WTC11 (cell line): ENCODE measurements at regions not wholly inside any gene's neighbourhood (a gene's known extent, or its start where the extent isn't known, plus 50 kb on each side); places are given as distances from the start of the nearest gene placed in this dataset.

Source experiments
- ATAC-seq: fragments of 200-7000 bp; cut with Tn5 transposase; 2 replicates; pipeline ENCODE4 v1.10.0; 2021; ENCODE audit warnings: mild to moderate bottlenecking, moderate library complexity
- CTCF ChIA-PET: fragments of 300-600 bp; sonication (Branson Sonifier 250); formaldehyde crosslinking; loops from one replicate; lab custom pipeline; 2021; ENCODE audit warnings: antibody characterized with exemption; lab: Charles Lee
- POLR2A ChIA-PET: fragments of 350-600 bp; sonication (Branson Sonifier 250); formaldehyde crosslinking; loops from one replicate; lab custom pipeline; 2021; ENCODE audit warnings: antibody characterized with exemption; lab: Charles Lee
- DNase-seq: peaks from one replicate; pipeline ENCODE4 v3.0.0; 2021; ENCODE audit warnings: low spot score
- H3K27ac Mint-ChIP-seq: 2 replicates; pipeline ENCODE4 v1.8.0; 2021; ENCODE audit warnings: mixed read lengths
- H3K27me3 Mint-ChIP-seq: 2 replicates; pipeline ENCODE4 v1.8.0; 2021; ENCODE audit warnings: low read depth, mild to moderate bottlenecking, moderate library complexity, mixed read lengths
- H3K36me3 Mint-ChIP-seq: 2 replicates; pipeline ENCODE4 v1.8.0; 2021; ENCODE audit warnings: mixed read lengths
- H3K4me1 Mint-ChIP-seq: 2 replicates; pipeline ENCODE4 v1.8.0; 2022; ENCODE audit warnings: mixed read lengths
- H3K4me3 Mint-ChIP-seq: 2 replicates; pipeline ENCODE4 v1.8.0; 2021; ENCODE audit warnings: mild to moderate bottlenecking, moderate library complexity, mixed read lengths
- H3K9me3 Mint-ChIP-seq: 2 replicates; pipeline ENCODE4 v1.8.0; 2021; ENCODE audit warnings: mixed read lengths
- EMX1 ChIP-seq: fragments of 250-450 bp; sonication (Bioruptor Pico); IDR thresholded peaks from 2 replicates; pipeline ENCODE4 v1.8.0; 2021; ENCODE audit warnings: mild to moderate bottlenecking
- GABPB1 ChIP-seq: sonication (generic); formaldehyde crosslinking; IDR thresholded peaks from 2 replicates; pipeline ENCODE4 v1.8.1; 2023; ENCODE audit warnings: mild to moderate bottlenecking, missing genetic modification reagents
- GTF2I ChIP-seq: fragments of 250-450 bp; sonication (Bioruptor Pico); conservative IDR thresholded peaks from 2 replicates; pipeline ENCODE4 v1.4.0; 2021; ENCODE audit warnings: mild to moderate bottlenecking
- HMGA2 ChIP-seq: fragments of 250-450 bp; sonication (Bioruptor Pico); IDR thresholded peaks from 2 replicates; pipeline ENCODE4 v1.4.0; 2021; ENCODE audit warnings: mild to moderate bottlenecking, moderate library complexity
- KAT7 ChIP-seq: sonication (generic); formaldehyde crosslinking; IDR thresholded peaks from 2 replicates; pipeline ENCODE4 v1.8.1; 2023; ENCODE audit warnings: missing genetic modification reagents, mild to moderate bottlenecking, borderline replicate concordance
- NFATC4 ChIP-seq: fragments of 250-450 bp; sonication (Bioruptor Pico); IDR thresholded peaks from 2 replicates; pipeline ENCODE4 v1.9.0; 2021; ENCODE audit warnings: mild to moderate bottlenecking
- NR1H2 ChIP-seq: sonication (generic); formaldehyde crosslinking; IDR thresholded peaks from 2 replicates; pipeline ENCODE4 v1.9.0; 2021; ENCODE audit warnings: mild to moderate bottlenecking, moderate library complexity, missing genetic modification reagents
- OVOL2 ChIP-seq: fragments of 250-450 bp; sonication (Bioruptor Pico); IDR thresholded peaks from 2 replicates; pipeline ENCODE4 v1.9.0; 2021; ENCODE audit warnings: mild to moderate bottlenecking, borderline replicate concordance
- PRRX2 ChIP-seq: fragments of 250-450 bp; sonication (Bioruptor Pico); IDR thresholded peaks from 2 replicates; pipeline ENCODE4 v1.8.0; 2021; ENCODE audit warnings: mild to moderate bottlenecking
- SMAD4 ChIP-seq: sonication (generic); formaldehyde crosslinking; IDR thresholded peaks from 2 replicates; pipeline ENCODE4 v1.8.0; 2022; ENCODE audit warnings: mild to moderate bottlenecking, missing genetic modification reagents
- SOX15 ChIP-seq: fragments of 250-450 bp; sonication (Bioruptor Pico); IDR thresholded peaks from 2 replicates; pipeline ENCODE4 v1.9.0; 2021; ENCODE audit warnings: mild to moderate bottlenecking
- TP53 ChIP-seq: sonication (generic); formaldehyde crosslinking; IDR thresholded peaks from 2 replicates; pipeline ENCODE4 v1.8.1; 2023; ENCODE audit warnings: mild to moderate bottlenecking, missing genetic modification reagents
- ZNF121 ChIP-seq: sonication (generic); formaldehyde crosslinking; IDR thresholded peaks from 2 replicates; pipeline ENCODE4 v1.8.0; 2023; ENCODE audit warnings: missing genetic modification reagents
- TF ChIP-seq, protein P1 (sequence below): sonication (generic); formaldehyde crosslinking; IDR thresholded peaks from 2 replicates; pipeline ENCODE4 v1.8.1; 2023; ENCODE audit warnings: mild to moderate bottlenecking, moderate library complexity, missing genetic modification reagents
- TF ChIP-seq, protein P2 (sequence below): sonication (generic); formaldehyde crosslinking; IDR thresholded peaks from 2 replicates; pipeline ENCODE4 v1.8.0; 2022; ENCODE audit warnings: mild to moderate bottlenecking, missing genetic modification reagents
- TF ChIP-seq, protein P3 (sequence below): sonication (generic); formaldehyde crosslinking; IDR thresholded peaks from 2 replicates; pipeline ENCODE4 v1.8.1; 2023; ENCODE audit warnings: mild to moderate bottlenecking, missing genetic modification reagents
- TF ChIP-seq, protein P4 (sequence below): sonication (generic); formaldehyde crosslinking; IDR thresholded peaks from 2 replicates; pipeline ENCODE4 v1.8.1; 2022; ENCODE audit warnings: low read depth, mild to moderate bottlenecking, moderate library complexity, missing genetic modification reagents, borderline replicate concordance
- TF ChIP-seq, protein P5 (sequence below): fragments of 250-450 bp; sonication (Bioruptor Pico); IDR thresholded peaks from 2 replicates; pipeline ENCODE4 v1.9.0; 2021; ENCODE audit warnings: mild to moderate bottlenecking
- TF ChIP-seq, protein P6 (sequence below): fragments of 250-450 bp; sonication (Bioruptor Pico); IDR thresholded peaks from 2 replicates; pipeline ENCODE4 v1.9.0; 2021; ENCODE audit warnings: mild to moderate bottlenecking, borderline replicate concordance
- TF ChIP-seq, protein P7 (sequence below): sonication (generic); formaldehyde crosslinking; IDR thresholded peaks from 2 replicates; pipeline ENCODE4 v1.8.0; 2022; ENCODE audit warnings: missing genetic modification reagents

DNA sequence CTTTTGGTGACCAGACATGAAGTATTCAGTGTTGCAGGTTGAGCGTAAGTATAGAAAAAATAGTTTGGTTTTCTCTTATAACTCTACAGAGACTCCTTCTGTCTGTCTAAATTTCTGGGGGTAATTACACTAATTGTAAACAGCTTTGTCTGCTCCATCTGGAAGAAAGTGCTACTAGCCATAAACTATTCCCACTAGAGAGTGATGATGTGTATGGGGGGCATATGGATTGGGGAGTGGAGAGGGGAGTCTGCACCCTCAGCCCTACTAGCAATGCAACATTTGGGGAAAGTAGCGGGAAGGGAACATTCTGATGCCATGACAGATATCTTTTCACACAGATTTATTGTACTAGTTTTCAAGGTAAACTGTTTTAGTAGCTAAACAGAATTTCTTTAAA is 549.7 kb downstream of the TRIML1 start (continued):
- TF ChIP-seq, protein P1, sequence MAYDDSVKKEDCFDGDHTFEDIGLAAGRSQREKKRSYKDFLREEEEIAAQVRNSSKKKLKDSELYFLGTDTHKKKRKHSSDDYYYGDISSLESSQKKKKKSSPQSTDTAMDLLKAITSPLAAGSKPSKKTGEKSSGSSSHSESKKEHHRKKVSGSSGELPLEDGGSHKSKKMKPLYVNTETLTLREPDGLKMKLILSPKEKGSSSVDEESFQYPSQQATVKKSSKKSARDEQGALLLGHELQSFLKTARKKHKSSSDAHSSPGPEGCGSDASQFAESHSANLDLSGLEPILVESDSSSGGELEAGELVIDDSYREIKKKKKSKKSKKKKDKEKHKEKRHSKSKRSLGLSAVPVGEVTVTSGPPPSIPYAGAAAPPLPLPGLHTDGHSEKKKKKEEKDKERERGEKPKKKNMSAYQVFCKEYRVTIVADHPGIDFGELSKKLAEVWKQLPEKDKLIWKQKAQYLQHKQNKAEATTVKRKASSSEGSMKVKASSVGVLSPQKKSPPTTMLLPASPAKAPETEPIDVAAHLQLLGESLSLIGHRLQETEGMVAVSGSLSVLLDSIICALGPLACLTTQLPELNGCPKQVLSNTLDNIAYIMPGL = no peak
- TF ChIP-seq HMGA2 (CRISPR knock-in tag) (no peak), KAT7 (no peak)

DNA sequence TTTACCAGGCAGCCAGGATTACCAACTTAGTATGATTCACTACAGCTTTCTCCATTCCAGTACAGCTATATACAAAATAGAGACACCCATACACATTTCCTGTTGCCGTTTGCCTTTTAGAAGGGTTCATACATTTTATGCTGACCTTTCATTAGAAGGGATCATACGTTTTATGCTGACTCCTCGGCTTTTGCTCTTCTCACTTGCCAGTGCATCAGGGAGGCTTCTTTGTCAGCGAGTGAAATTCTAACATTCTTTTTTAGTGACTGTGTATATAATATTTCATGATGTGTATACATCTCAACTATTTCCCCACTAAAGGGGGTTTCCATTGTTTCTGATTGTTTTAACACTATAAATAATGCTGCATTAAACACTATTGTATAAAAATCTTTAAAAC is 552.6 kb downstream of the TRIML1 start:
- DNase-seq = no peak
- Mint-ChIP-seq H3K27me3 (no peaks in the 10 kb centered on the region), H3K9me3 (peaks cover 2% of the 10 kb centered on the region), H3K27ac (no peak overlapping the region), H3K4me1 (no peaks in the 10 kb centered on the region; the same call in 1 of the 2 replicates), H3K4me3 (no peak overlapping the region), H3K36me3 (no peaks in the 10 kb centered on the region)
- CTCF ChIA-PET = no interaction called here
- no peak for ATAC-seq
- POLR2A ChIA-PET = no interaction called here
- TF ChIP-seq, protein P2, sequence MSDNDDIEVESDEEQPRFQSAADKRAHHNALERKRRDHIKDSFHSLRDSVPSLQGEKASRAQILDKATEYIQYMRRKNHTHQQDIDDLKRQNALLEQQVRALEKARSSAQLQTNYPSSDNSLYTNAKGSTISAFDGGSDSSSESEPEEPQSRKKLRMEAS (CRISPR knock-in tag) = no peak
- no peak for TF ChIP-seq EMX1 (CRISPR knock-in tag)
- TF ChIP-seq GABPB1 (CRISPR knock-in tag) = no peak
- TF ChIP-seq, protein P3, sequence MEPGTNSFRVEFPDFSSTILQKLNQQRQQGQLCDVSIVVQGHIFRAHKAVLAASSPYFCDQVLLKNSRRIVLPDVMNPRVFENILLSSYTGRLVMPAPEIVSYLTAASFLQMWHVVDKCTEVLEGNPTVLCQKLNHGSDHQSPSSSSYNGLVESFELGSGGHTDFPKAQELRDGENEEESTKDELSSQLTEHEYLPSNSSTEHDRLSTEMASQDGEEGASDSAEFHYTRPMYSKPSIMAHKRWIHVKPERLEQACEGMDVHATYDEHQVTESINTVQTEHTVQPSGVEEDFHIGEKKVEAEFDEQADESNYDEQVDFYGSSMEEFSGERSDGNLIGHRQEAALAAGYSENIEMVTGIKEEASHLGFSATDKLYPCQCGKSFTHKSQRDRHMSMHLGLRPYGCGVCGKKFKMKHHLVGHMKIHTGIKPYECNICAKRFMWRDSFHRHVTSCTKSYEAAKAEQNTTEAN (CRISPR knock-in tag) = no peak
- no peak for TF ChIP-seq GTF2I (CRISPR knock-in tag)
- TF ChIP-seq, all 79 proteins: peak for 0

DNA sequence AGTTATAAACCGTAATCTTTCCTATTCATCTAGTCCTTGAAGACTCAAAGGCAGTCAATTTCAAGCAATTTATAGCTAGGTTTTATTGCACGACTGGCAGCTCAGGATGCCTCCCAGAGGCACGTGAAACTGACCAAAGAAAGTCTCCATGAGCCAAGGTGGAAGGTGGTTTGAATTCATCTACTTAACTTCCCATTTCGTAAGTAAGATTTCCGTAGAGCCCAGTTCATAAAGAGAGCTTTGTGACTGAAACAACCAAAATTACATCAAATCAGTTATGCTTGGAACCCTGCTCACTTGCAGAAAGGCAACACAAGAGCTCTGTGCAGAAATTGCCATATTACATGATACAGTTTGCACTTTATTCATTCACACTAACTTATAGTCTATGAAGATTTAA is 556.0 kb downstream of the TRIML1 start:
- Mint-ChIP-seq H3K27me3 (no peaks in the 10 kb centered on the region), H3K36me3 (no peaks in the 10 kb centered on the region), H3K27ac (no peak overlapping the region), H3K9me3 (no peaks in the 10 kb centered on the region), H3K4me3 (no peak overlapping the region), H3K4me1 (no peaks in the 10 kb centered on the region)
- TF ChIP-seq NFATC4 (CRISPR knock-in tag) (no peak), SMAD4 (CRISPR knock-in tag) (no peak), SOX15 (CRISPR knock-in tag) (no peak), GTF2I (CRISPR knock-in tag) (no peak)
- TF ChIP-seq, protein P4, sequence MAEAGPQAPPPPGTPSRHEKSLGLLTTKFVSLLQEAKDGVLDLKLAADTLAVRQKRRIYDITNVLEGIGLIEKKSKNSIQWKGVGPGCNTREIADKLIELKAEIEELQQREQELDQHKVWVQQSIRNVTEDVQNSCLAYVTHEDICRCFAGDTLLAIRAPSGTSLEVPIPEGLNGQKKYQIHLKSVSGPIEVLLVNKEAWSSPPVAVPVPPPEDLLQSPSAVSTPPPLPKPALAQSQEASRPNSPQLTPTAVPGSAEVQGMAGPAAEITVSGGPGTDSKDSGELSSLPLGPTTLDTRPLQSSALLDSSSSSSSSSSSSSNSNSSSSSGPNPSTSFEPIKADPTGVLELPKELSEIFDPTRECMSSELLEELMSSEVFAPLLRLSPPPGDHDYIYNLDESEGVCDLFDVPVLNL (CRISPR knock-in tag) = no peak
- TF ChIP-seq, protein P5, sequence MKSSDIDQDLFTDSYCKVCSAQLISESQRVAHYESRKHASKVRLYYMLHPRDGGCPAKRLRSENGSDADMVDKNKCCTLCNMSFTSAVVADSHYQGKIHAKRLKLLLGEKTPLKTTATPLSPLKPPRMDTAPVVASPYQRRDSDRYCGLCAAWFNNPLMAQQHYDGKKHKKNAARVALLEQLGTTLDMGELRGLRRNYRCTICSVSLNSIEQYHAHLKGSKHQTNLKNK = no peak
- no peak for DNase-seq
- POLR2A ChIA-PET = no interaction called here
- CTCF ChIA-PET = interaction anchor here (1.1 kb wide), 1 partner anchor 429 kb away, joined by 4 read pairs; no protein-coding TSS in a partner anchor
- no peak for ATAC-seq

DNA sequence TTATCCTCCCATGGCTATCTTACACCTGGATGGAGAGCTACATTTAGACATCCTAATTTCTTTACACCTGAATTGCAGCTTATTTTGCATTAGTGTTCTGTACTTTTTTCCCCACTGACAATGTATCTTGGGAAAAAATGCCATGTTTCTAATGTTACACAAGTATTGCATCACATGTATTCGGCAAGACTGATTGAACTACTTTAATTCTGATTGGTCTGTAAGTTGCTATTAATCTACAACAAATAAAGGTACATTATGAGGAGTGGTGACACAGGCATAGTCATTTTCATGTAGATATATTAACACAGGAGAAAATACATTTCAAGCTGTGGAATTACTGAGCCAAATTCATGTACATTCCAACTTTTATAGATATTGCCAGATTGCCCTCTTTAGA is 558.0 kb downstream of the TRIML1 start:
- ChIA-PET POLR2A (no interaction called here), CTCF (no interaction called here)
- no peak for DNase-seq
- Mint-ChIP-seq H3K4me1 (no peaks in the 10 kb centered on the region), H3K36me3 (no peaks in the 10 kb centered on the region), H3K9me3 (no peaks in the 10 kb centered on the region), H3K27ac (no peak overlapping the region), H3K27me3 (no peaks in the 10 kb centered on the region), H3K4me3 (no peak overlapping the region)
- ATAC-seq = no peak
- no peak for TF ChIP-seq ZNF121 (CRISPR knock-in tag)
- no peak for TF ChIP-seq TP53 (CRISPR knock-in tag)
- TF ChIP-seq SOX15 (CRISPR knock-in tag) = no peak
- TF ChIP-seq, protein P6, sequence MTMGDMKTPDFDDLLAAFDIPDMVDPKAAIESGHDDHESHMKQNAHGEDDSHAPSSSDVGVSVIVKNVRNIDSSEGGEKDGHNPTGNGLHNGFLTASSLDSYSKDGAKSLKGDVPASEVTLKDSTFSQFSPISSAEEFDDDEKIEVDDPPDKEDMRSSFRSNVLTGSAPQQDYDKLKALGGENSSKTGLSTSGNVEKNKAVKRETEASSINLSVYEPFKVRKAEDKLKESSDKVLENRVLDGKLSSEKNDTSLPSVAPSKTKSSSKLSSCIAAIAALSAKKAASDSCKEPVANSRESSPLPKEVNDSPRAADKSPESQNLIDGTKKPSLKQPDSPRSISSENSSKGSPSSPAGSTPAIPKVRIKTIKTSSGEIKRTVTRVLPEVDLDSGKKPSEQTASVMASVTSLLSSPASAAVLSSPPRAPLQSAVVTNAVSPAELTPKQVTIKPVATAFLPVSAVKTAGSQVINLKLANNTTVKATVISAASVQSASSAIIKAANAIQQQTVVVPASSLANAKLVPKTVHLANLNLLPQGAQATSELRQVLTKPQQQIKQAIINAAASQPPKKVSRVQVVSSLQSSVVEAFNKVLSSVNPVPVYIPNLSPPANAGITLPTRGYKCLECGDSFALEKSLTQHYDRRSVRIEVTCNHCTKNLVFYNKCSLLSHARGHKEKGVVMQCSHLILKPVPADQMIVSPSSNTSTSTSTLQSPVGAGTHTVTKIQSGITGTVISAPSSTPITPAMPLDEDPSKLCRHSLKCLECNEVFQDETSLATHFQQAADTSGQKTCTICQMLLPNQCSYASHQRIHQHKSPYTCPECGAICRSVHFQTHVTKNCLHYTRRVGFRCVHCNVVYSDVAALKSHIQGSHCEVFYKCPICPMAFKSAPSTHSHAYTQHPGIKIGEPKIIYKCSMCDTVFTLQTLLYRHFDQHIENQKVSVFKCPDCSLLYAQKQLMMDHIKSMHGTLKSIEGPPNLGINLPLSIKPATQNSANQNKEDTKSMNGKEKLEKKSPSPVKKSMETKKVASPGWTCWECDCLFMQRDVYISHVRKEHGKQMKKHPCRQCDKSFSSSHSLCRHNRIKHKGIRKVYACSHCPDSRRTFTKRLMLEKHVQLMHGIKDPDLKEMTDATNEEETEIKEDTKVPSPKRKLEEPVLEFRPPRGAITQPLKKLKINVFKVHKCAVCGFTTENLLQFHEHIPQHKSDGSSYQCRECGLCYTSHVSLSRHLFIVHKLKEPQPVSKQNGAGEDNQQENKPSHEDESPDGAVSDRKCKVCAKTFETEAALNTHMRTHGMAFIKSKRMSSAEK (CRISPR knock-in tag) = no peak
- no peak for TF ChIP-seq OVOL2 (CRISPR knock-in tag)
- TF ChIP-seq, protein P7, sequence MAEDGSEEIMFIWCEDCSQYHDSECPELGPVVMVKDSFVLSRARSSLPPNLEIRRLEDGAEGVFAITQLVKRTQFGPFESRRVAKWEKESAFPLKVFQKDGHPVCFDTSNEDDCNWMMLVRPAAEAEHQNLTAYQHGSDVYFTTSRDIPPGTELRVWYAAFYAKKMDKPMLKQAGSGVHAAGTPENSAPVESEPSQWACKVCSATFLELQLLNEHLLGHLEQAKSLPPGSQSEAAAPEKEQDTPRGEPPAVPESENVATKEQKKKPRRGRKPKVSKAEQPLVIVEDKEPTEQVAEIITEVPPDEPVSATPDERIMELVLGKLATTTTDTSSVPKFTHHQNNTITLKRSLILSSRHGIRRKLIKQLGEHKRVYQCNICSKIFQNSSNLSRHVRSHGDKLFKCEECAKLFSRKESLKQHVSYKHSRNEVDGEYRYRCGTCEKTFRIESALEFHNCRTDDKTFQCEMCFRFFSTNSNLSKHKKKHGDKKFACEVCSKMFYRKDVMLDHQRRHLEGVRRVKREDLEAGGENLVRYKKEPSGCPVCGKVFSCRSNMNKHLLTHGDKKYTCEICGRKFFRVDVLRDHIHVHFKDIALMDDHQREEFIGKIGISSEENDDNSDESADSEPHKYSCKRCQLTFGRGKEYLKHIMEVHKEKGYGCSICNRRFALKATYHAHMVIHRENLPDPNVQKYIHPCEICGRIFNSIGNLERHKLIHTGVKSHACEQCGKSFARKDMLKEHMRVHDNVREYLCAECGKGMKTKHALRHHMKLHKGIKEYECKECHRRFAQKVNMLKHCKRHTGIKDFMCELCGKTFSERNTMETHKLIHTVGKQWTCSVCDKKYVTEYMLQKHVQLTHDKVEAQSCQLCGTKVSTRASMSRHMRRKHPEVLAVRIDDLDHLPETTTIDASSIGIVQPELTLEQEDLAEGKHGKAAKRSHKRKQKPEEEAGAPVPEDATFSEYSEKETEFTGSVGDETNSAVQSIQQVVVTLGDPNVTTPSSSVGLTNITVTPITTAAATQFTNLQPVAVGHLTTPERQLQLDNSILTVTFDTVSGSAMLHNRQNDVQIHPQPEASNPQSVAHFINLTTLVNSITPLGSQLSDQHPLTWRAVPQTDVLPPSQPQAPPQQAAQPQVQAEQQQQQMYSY (CRISPR knock-in tag) = no peak
- TF ChIP-seq PRRX2 (CRISPR knock-in tag) = no peak
- no peak for TF ChIP-seq NR1H2
